ENCODE measurements at regions not wholly inside any gene's neighbourhood (a gene's known extent, or its start where the extent isn't known, plus 50 kb on each side); places are given as distances from the start of the nearest gene placed in this dataset.

- TF ChIP-seq, protein P1, sequence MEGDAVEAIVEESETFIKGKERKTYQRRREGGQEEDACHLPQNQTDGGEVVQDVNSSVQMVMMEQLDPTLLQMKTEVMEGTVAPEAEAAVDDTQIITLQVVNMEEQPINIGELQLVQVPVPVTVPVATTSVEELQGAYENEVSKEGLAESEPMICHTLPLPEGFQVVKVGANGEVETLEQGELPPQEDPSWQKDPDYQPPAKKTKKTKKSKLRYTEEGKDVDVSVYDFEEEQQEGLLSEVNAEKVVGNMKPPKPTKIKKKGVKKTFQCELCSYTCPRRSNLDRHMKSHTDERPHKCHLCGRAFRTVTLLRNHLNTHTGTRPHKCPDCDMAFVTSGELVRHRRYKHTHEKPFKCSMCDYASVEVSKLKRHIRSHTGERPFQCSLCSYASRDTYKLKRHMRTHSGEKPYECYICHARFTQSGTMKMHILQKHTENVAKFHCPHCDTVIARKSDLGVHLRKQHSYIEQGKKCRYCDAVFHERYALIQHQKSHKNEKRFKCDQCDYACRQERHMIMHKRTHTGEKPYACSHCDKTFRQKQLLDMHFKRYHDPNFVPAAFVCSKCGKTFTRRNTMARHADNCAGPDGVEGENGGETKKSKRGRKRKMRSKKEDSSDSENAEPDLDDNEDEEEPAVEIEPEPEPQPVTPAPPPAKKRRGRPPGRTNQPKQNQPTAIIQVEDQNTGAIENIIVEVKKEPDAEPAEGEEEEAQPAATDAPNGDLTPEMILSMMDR (IDR thresholded peaks at IDR 0.05; ENCODE audit: low read depth, low read length, missing control alignments): no peak
- in situ Hi-C loops (cut with HindIII; ENCODE audit: low sequenced_read_pairs): no loop called here
- DNase-seq (ENCODE audit: low read depth): no peak
- no peak overlapping the region for H3K4me3 ChIP-seq (ENCODE audit: low read depth, low read length)
Observed at GRCh38 chr2:39512434-39512935, 75.4 kb upstream of the MAP4K3 start.

GRCh38 chr2:39512941-39513340 is 75.9 kb upstream of the MAP4K3 start:
- TF ChIP-seq, protein P1 (IDR thresholded peaks at IDR 0.05; ENCODE audit: low read depth, low read length, missing control alignments): no peak
- no peak overlapping the region for H3K4me3 ChIP-seq (ENCODE audit: low read depth, low read length)
- in situ Hi-C loops (cut with HindIII; ENCODE audit: low sequenced_read_pairs): no loop called here
- DNase-seq (ENCODE audit: low read depth): no peak

DNA sequence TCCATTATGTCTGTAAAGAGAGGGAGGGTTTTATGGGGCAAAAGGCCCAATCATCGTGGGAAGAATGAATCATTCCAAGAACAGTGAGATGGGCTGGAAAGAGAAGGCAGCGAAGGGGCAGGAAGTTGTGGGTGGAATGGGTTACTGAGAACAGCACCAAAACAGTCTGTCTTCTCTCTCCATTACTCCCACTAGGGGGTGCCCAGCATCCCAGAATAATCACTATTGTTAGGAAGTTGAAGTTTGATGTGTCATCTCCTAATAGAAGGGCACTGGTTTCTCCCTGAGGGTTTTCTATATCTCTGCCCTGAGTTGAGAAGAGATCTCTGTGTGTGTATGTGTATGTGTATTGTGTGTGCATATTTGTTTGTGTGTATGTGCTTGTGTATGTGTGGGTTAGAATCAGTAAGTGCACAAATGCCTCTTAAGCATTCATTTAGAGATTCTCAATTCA is 76.6 kb upstream of the MAP4K3 start:
- no peak overlapping the region for H3K4me3 ChIP-seq (ENCODE audit: low read depth, low read length)
- peak; percentile 93 for DNase-seq (ENCODE audit: low read depth)
- TF ChIP-seq, protein P1 (IDR thresholded peaks at IDR 0.05; ENCODE audit: low read depth, low read length, missing control alignments): peak; percentile 77
- in situ Hi-C loops (cut with HindIII; ENCODE audit: low sequenced_read_pairs): no loop called here

- no peak overlapping the region for H3K4me3 ChIP-seq (ENCODE audit: low read depth, low read length)
- TF ChIP-seq, protein P1 (IDR thresholded peaks at IDR 0.05; ENCODE audit: low read depth, low read length, missing control alignments): no peak
- in situ Hi-C loops (cut with HindIII; ENCODE audit: low sequenced_read_pairs): no loop called here
- no peak for DNase-seq (ENCODE audit: low read depth)
Observed at GRCh38 chr2:39514825-39515224, 77.7 kb upstream of the MAP4K3 start.

DNA sequence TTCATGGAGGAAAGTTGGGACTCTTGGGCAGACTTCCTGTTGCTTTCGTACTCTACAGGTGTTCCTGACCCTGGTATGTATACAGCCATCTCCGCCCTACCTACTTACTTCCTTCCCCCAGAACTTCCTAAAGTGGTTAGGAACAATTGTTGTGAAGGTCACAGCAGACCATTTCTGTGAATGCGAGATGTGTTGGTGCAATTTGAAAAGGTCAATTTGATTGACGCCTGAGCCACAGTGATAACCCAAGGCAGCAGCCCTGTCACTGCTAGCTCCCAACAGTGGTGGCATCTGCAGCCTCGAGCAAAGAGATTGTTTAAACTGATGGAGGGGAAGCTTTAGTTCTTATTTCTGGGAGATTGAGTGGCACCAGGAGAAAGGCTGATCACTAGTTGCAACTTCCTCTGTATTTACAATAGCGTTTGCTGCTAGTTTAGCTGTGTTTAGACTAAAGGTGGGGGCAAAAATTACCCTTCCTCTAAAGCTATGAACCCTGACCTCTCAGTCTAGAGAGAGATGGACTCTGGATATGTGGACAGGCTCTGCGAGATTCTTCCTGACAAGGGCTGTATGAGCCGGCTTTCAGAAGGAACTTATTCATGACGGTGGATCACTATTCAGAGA is 78.3 kb upstream of the MAP4K3 start:
- in situ Hi-C loops (cut with HindIII; ENCODE audit: low sequenced_read_pairs): no loop called here
- no peak overlapping the region for H3K4me3 ChIP-seq (ENCODE audit: low read depth, low read length)
- no peak for DNase-seq (ENCODE audit: low read depth)
- TF ChIP-seq, protein P1 (IDR thresholded peaks at IDR 0.05; ENCODE audit: low read depth, low read length, missing control alignments): no peak

DNA sequence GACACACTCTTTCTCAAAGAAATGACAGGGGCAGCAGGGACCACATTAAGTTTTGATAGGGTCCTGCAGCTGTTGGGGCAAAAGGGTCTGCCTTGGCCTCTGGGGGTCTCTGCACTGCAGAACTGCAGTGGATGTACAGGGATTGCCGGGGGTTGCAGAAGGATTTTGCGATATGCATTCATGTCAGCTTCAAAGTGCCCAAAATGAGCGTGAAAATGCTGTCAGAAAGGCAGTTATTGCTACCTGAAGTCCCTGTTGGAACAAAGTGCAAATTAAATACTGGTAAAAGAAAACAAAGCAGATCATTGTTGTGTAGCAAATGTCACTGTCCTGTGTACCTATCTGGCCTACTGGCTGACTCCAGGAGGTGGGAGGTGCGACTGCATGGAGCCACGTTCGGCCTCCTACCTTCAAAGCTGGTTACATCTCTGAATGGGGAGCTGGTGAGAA is 78.8 kb upstream of the MAP4K3 start:
- no peak overlapping the region for H3K4me3 ChIP-seq (ENCODE audit: low read depth, low read length)
- TF ChIP-seq, protein P1 (IDR thresholded peaks at IDR 0.05; ENCODE audit: low read depth, low read length, missing control alignments): no peak
- in situ Hi-C loops (cut with HindIII; ENCODE audit: low sequenced_read_pairs): no loop called here
- no peak for DNase-seq (ENCODE audit: low read depth)

Data from astrocyte of the cerebellum (primary cell).